HG03469 (cell line): ENCODE measurements at regions not wholly inside any gene's neighbourhood (a gene's known extent, or its start where the extent isn't known, plus 50 kb on each side); places are given as distances from the start of the nearest gene placed in this dataset.
"Not testable (repeated sequence)": the region's sequence is repeated elsewhere in the genome, so short reads cannot be mapped to it uniquely, and the experiment has no call there.

Source experiments
- ATAC-seq: cut with Tn5 transposase; IDR thresholded peaks from one replicate; pipeline ENCODE4 v1.9.1; 2021; ENCODE audit warnings: mild to moderate bottlenecking, moderate library complexity, moderate number of reproducible peaks; ENCODE audit not compliant: unreplicated experiment

DNA sequence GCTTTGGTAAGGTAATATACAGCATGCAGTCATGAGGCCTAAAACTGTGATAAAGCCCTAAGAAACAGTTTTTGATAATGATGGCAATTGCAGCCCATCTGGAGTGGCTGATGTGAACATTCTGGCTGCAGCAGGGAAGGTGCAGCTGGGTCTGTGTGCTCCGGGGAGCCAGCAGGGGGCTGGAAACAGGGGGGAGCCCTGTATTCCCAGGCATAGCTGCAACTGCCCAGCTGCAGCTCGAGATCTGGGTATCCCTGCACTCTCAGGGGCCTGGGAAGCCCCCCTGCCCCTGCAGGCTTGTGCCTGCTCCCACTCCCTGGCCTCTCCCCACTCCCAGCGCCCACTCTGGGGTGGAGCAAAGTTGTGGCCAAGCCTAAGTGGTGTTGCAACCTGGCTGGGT lies 95.6 kb downstream of the RRAGB start:
- ATAC-seq, result no peak

DNA sequence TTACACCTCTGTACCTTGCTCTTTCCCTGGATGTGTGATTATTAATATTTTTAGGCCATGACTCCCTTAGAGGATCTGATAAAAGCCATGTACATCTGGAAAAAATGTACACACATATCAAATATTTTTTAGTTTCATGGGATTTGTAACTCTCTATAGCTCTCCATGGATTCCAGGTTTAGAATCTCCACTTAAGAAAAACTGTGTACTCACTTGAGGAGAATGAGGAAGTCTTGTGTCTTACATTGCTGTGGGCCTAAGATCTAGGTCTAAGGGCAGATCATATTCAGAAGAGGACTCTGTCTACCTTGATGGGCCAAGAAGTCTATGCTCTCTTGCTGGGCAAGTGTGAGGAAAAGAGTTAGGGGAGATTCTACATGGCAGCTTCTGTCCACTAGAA lies 98.0 kb downstream of the RRAGB start:
- no peak for ATAC-seq

DNA sequence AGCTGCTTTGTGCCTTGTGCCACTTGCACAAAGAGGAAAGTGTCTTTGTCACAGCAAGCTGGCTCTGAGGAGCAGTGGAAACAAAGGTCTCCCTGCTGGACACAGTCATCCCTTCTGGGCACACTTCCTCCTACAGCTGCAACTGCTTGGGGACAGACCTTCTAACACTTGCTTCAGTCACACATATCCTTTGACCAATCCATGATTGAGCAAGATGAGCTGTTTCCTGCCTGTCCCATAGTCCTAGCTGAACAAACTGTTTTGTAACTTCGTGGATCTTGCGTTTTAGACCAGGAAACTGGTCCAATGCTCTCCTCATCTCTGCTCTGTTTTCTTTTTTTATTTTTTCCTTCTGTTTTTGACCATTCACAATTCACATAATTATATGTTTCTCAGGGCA lies 98.5 kb downstream of the RRAGB start:
- ATAC-seq, result no peak

GRCh38 chrX:55818673-55819375 lies 101.3 kb downstream of the RRAGB start:
- ATAC-seq, result no peak

GRCh38 chrX:55839485-55839884 lies 121.9 kb downstream of the RRAGB start:
- no peak for ATAC-seq

DNA sequence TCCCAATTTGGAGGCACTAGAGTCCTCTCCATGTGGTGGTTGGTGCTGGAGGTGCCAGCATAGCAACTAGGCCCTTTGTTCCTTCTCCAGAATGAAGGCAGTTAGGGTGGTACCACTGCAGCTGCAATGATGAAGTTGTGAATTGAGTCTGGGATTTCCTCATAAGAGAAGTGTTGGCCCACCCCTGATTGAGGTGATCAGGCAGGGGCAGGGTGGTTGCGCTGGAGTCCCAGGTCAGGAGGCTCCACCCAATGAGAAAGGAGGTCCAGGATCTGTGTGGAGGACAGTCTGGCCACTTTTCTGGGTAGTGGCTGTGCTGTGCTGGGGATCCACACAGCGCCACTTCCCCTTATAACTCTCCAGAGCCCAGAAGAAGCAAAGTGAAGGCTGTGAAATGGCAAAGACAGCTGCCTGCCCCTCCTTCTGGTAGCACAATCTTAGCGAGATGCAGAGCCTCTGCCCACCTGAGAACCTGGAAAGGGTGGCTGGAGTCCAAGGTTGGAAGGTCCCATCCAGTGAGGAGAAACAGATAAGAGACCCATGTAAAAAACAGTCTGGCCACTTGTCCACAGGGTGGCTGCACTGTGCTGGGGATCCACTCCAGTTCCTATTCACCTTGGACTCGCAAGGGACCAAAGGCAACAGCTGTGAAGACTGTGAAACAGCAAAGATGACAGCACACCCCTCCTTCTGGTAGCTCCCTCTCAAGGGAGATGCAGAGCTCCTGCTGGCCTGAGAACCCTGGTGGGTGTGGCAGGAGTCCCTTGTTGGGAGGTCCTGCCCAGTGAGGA lies 124.6 kb downstream of the RRAGB start:
- no peak for ATAC-seq

GRCh38 chrX:55866779-55867178 lies 149.2 kb downstream of the RRAGB start:
- ATAC-seq, result not testable (repeated sequence)

DNA sequence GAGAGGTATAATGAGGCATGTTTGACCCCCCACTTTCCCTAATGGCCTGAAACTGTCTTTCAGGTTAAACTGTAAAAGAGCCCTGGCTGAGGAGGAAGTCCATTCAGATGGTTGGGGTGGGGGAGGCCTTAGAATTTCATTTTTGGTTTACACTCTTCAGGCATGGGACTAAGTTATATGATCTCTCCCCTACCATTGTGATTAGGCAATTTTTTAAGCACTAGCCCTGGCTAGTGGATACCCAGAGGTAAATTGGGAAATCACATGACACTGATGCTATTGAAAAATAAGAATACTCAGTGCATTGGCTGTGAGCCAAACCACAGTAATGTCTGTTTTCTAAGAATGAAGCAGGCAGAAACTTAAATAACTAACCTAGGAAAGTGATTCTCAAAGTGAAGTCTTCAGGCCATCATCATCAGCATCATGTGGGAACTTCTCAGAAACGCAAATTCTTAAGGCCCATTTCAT lies 149.7 kb downstream of the RRAGB start:
- peak; percentile 57 for ATAC-seq

DNA sequence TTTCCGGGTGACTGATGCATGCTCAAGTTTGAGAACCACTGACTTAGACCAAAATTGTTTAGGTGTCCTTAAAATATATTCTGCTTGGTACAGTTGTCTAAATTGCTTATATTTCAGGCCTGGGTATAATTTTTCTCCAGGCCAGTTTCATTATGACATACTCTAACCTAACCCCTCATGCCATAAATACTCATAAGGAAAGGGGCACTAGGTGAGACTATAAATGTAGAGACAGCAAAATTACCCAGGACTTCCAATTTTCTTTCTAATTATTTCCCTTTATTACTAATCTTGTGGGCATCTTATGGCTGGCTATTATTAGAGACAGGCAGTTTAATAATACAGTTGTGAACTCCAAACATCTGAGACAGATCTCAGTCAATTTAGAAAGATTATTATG lies 150.2 kb downstream of the RRAGB start:
- ATAC-seq, result peak; percentile 55

DNA sequence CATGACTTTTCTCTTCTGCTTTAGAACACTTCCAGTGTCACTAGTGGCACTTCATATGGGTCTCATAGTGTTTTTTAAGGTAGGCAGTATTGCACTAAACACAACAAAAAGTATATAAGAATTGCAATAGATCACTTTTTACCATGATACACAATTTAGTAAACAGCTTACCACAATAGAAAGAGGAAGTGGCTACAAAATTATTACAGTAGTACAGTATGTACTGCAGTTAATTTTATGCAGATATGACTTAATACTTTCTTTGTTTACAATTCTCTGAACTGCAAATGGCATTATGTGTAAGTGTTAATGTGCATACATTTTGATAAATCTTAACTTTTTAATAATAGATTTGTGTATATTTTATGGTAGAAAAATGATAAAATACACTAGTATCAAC lies 157.3 kb downstream of the RRAGB start:
- no peak for ATAC-seq

GRCh38 chrX:55883541-55883940 lies 166.0 kb downstream of the RRAGB start:
- not testable (repeated sequence) for ATAC-seq

- ATAC-seq, result peak; percentile 68
Observed at GRCh38 chrX:55907968-55908607, 190.5 kb downstream of the RRAGB start.

- ATAC-seq, result no peak
Observed at GRCh38 chrX:55908661-55909212, 191.2 kb downstream of the RRAGB start.

DNA sequence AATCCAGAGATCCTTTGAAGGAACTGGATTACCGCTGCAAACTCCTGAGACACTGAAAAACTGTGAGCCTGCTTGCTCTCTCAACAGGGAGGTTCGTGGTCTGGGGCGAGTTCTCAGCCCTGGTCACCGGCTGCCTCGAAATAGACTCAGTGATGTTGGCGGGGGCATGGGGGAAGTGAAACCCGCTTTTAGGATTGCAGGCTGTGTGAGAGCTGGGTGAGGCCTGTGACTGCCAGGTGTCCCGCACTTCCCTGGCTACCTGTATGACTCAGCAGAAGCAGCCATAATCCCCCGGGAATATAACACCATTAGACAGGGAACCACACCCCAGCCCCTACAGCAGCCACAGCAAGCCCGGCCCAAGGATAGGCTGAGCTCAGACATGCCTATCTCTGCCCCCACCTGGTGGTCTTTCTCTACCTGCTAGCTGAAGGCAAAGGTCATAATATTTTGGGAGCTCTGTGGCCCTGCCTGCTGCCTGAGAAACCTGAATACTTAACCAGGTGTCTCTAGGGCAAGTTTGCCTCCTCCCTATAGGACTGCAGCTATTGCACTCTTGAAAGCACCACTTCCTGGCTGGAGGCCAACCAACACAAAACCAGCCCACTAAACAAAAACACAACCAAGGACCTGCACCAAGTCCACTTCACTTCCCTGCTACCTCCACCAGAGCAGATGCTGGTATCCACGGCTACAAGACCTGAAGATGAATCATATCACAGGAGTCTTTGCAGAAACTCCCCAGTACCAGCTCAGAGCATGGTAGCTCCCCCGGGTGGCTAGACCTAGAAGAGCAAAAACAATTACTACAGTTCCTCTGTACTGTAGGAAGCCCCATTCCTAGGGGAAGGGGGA lies 202.0 kb downstream of the RRAGB start:
- ATAC-seq, result peak; percentile 78

DNA sequence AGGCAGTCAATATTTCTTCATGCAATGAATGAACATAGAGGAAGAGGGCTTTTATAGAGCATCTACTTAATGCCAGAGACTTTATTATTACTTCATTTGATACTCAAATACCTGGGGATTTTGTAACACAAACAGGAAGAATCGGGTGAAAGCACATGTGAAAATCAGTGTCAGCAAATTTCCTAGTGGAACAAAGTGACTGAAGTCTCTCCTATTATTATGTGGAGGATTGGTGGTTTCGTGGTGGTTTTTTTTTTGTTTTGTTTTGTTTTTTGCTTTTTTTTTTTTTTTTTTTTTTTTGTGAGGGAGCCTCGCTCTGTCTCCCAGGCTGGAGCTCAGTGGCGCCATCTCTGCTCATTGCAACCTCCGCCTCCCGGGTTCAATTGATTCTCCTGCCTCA lies 207.0 kb downstream of the RRAGB start:
- no peak for ATAC-seq

GRCh38 chrX:55928529-55928928 lies 211.0 kb downstream of the RRAGB start:
- ATAC-seq, result not testable (repeated sequence)
